ENCODE measurements at regions not wholly inside any gene's neighbourhood (a gene's known extent, or its start where the extent isn't known, plus 50 kb on each side); places are given as distances from the start of the nearest gene placed in this dataset.

DNA sequence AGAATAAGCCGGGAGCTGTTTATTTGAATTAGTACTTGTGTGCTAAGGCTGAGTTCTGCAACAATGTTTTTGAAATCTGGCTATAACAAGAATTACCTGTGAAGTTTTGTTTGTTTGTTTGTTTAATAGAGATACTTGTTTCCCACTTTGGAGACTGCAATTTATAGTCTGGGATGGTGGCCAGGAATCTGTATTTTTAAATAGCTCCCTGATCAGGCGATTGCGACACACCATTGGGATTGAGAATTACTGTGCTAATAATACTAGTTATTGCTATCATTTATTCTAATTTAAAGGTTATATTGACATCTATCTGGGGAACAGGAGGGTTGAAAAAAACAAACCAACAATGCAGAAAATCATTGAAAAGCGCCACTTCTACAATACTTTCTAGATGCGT lies 951.6 kb upstream of the TENM3 start:
- H3K4me3 ChIP-seq (ENCODE audit: low read depth, low read length): no peak overlapping the region
- TF ChIP-seq CTCF (conservative IDR thresholded peaks at IDR 0.05; ENCODE audit: low read depth, low read length): no peak
- no peak for DNase-seq (ENCODE audit: low read depth)

- H3K4me3 ChIP-seq (ENCODE audit: low read depth, low read length): no peak overlapping the region
- no peak for TF ChIP-seq CTCF (conservative IDR thresholded peaks at IDR 0.05; ENCODE audit: low read depth, low read length)
- DNase-seq (ENCODE audit: low read depth): no peak
Measured at GRCh38 chr4:181293014-181293413, 950.2 kb upstream of the TENM3 start.

- TF ChIP-seq CTCF (conservative IDR thresholded peaks at IDR 0.05; ENCODE audit: low read depth, low read length): no peak
- no peak for DNase-seq (ENCODE audit: low read depth)
- no peak overlapping the region for H3K4me3 ChIP-seq (ENCODE audit: low read depth, low read length)
Measured at GRCh38 chr4:181293541-181293940, 949.7 kb upstream of the TENM3 start.

DNA sequence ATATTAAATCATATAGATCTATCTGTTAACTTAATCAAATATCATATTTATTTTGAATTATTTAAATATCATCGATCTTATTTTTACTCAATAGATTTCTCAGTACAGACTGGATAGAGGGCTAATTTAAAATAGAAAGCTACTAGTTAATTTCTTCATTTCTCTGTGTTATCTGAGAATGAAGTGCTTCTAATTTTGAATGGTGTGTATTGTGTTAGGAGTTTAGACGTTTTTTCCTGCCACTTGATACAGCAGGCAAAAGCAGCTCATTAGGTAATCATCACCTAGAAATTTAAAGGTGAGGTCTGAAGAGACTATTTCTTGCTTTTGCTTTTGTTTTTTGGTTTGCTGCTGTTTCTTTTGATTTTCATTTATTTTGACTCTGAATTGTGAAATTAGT lies 948.8 kb upstream of the TENM3 start:
- DNase-seq (ENCODE audit: low read depth): no peak
- no peak for TF ChIP-seq CTCF (conservative IDR thresholded peaks at IDR 0.05; ENCODE audit: low read depth, low read length)
- no peak overlapping the region for H3K4me3 ChIP-seq (ENCODE audit: low read depth, low read length)

DNA sequence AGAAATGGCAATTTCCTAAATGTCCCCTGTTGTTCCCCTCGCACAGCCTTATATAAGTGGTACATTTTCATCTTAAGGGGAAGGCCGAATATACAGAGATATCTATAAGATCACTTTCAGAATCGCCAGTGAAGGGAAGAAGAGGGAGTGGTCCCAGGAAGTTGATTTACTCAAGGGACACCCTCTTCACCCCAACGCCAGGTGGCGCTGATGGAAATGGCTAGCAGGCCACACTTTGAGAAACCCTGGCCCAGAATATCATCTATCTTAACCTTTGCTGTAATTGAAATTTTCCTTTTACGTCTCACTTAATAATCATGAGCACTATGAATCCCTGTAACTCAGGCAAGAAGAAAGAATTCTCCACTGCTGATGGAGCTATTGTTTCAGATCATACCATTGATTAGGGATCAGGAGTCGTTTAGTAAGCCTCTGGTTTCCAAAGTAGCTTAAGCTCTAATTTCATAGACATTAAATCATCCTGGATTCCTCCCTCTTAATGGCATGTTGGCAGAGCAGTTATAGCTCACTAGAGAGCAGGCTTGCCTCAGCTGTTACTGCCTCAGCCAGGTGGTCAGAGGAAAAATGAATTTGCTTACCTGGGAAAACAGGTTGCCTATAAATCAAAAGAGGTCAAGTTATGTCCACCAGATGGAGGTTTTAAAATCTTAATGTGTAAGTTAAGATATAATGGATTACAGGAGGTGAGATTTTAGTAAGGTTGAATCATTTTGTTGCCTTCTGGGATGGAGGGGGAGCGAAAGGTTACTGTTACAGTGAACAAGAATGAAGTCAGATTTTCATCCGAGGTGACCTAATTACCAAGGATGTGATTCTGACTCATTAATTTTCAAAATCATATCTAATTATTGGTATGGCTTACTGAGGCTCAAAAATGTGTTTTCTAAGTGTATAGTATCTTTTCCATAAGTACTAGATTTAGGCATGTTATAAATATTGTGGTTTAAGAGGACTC lies 941.2 kb upstream of the TENM3 start:
- peak; percentile 73 for TF ChIP-seq CTCF (conservative IDR thresholded peaks at IDR 0.05; ENCODE audit: low read depth, low read length)
- DNase-seq (ENCODE audit: low read depth): no peak
- H3K4me3 ChIP-seq (ENCODE audit: low read depth, low read length): no peak overlapping the region

DNA sequence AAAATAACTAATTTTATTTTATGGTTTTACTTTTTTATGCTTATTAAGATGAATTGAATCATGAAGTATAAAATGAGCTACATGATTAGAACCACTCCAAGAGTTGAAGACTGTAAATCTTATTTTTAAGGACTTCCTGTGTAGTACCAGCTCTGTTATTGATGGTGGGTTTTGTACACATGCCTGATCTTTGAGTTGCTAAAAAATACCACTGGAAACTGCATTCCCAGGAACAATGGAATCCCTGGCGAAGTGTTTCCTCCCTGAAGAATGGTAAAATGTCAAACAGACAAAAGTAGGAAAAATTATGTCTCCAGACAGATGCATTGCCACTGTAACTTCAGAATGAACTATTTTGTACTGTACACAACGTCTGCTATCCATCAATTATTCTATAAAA lies 935.4 kb upstream of the TENM3 start:
- H3K4me3 ChIP-seq (ENCODE audit: low read depth, low read length): no peak overlapping the region
- DNase-seq (ENCODE audit: low read depth): no peak
- no peak for TF ChIP-seq CTCF (conservative IDR thresholded peaks at IDR 0.05; ENCODE audit: low read depth, low read length)

All from epithelial cell of proximal tubule (primary cell).